Adrenal gland (tissue), 9 donors: ENCODE measurements at regions not wholly inside any gene's neighbourhood (a gene's known extent, or its start where the extent isn't known, plus 50 kb on each side); places are given as distances from the start of the nearest gene placed in this dataset.
"Not testable (repeated sequence)": the region's sequence is repeated elsewhere in the genome, so short reads cannot be mapped to it uniquely, and the experiment has no call there.

Experiments used
- DNase-seq, 7 donors: peaks; one replicate each; pipeline ENCODE4 v3.0.0-alpha.2; 2019 to 2020
- H3K27ac ChIP-seq, 5 donors: fragments of 200-600 bp; sonication (generic) in 4 of 5; 1 replicate in 3 of 5; 2 replicates in 2 of 5; pipeline versions ENCODE4 v1.5.1 to v1.8.0; 2016 to 2020; ENCODE audit warnings: mild to moderate bottlenecking in 1 of 5
- H3K27me3 ChIP-seq: fragments of 200-600 bp; 2 replicates; pipeline ENCODE4 v1.8.0; 2021
- H3K36me3 ChIP-seq, 2 donors: fragments of 200-600 bp; replicated peaks in 1 of 2; 1 replicate in 1 of 2; 2 replicates in 1 of 2; pipeline versions ENCODE4 v1.5.1 to v1.8.0; 2018 to 2022
- H3K4me1 ChIP-seq, 2 donors: fragments of 200-600 bp; replicated peaks in 1 of 2; 1 replicate in 1 of 2; 2 replicates in 1 of 2; pipeline versions ENCODE4 v1.5.1 to v1.8.0; 2018 to 2021
- H3K4me3 ChIP-seq, 4 donors: fragments of 200-600 bp; sonication (generic) in 3 of 4; one replicate each; pipeline ENCODE4 v1.5.1; 2016 to 2018
- H3K9me3 ChIP-seq, 3 donors: fragments of 200-600 bp; sonication (generic) in 1 of 3; replicated peaks in 1 of 3; 1 replicate in 2 of 3; 2 replicates in 1 of 3; pipeline versions ENCODE4 v1.5.1 to v1.8.0; 2016 to 2021
- CTCF ChIP-seq, 6 experiments: fragments of 450-650 bp in 4 of 6; fragments of 200-600 bp in 2 of 6; sonication (generic) in 1 of 6; IDR thresholded peaks; 1 replicate in 5 of 6; 2 replicates in 1 of 6; pipeline versions ENCODE4 v1.5.1 to v1.8.0; 2016 to 2021; ENCODE audit warnings: antibody characterized with exemption in 6 of 6, mild to moderate bottlenecking in 2 of 6, moderate library complexity in 1 of 6
- POLR2A ChIP-seq, 2 donors: fragments of 450-650 bp; IDR thresholded peaks; one replicate each; pipeline ENCODE4 v1.6.1; 2017; ENCODE audit warnings: antibody characterized with exemption in 2 of 2, mild to moderate bottlenecking in 2 of 2, moderate library complexity in 1 of 2
- WGBS, 4 donors: extraction: QIAGEN DNeasy Blood & Tissue Kit in 2 of 4; methylation state at CpG; one replicate each; pipeline versions ENCODE4 v1.1.5 to v1.1.7; 2013 to 2017; 5-methylcytosine and 5-hydroxymethylcytosine counted together
- intact Hi-C, 2 donors: fragments of 100-400 bp; cut with DNase I; formaldehyde crosslinking; loops; one replicate each; pipeline versions ENCODE4 v1.14.1 to v1.15.0; 2022 to 2023
- donor health status: healthy with polysubstance abuse.
- donor health status: Bipolar disorder and iron deficiency.
- donor health status: DM: yes; HTN: yes; CAD: no.
- donor health status: DM: no; HTN: no; CAD: no.
- donor health status: DM: no; HTN: no; CAD: no.

GRCh38 chr22:19661156-19661555 lies 53.1 kb upstream of the SEPTIN5 start:
- peaks cover 5 to 14% of the 10 kb centered on the region in 2 donors for H3K4me1 ChIP-seq
- peak in 1 of 7 donors; percentile 15 for DNase-seq
- TF ChIP-seq CTCF (IDR thresholded peaks at IDR 0.05) = no peak
- TF ChIP-seq POLR2A (IDR thresholded peaks at IDR 0.05) = no peak
- H3K27ac ChIP-seq = no peak overlapping the region
- H3K36me3 ChIP-seq = no peaks in the 10 kb centered on the region
- no peaks in the 10 kb centered on the region for H3K27me3 ChIP-seq
- no peaks in the 10 kb centered on the region for H3K9me3 ChIP-seq
- intact Hi-C loops = no loop called here
- H3K4me3 ChIP-seq = no peak overlapping the region

- H3K9me3 ChIP-seq, intact Hi-C loops, H3K27ac ChIP-seq, H3K36me3 ChIP-seq, H3K4me3 ChIP-seq, H3K27me3 ChIP-seq: not testable (repeated sequence)
- peaks cover 5 to 14% of the 10 kb centered on the region in 2 donors for H3K4me1 ChIP-seq
- DNase-seq = peak in 1 of 7 donors; percentile 28
- 85 to 93% (median 90%) methylated on average over 22 of the region's 22 CpGs for WGBS, 4 donors
Measured at GRCh38 chr22:19662049-19662684, 52.1 kb upstream of the SEPTIN5 start.

- H3K27ac ChIP-seq = peak overlapping the region in 1 of 5 donors; percentile 24
- H3K36me3 ChIP-seq = no peaks in the 10 kb centered on the region
- TF ChIP-seq CTCF (IDR thresholded peaks at IDR 0.05) (no peak), POLR2A (IDR thresholded peaks at IDR 0.05) (no peak)
- peak; percentile 68 to 90 (median 86) for DNase-seq
- WGBS, 4 donors = 9 to 14% (median 13%) methylated on average over 6 of the region's 6 CpGs
- intact Hi-C loops = no loop called here
- H3K27me3 ChIP-seq = no peaks in the 10 kb centered on the region
- H3K4me3 ChIP-seq = no peak overlapping the region
- H3K9me3 ChIP-seq = no peaks in the 10 kb centered on the region
- peaks cover 5 to 14% of the 10 kb centered on the region in 2 donors for H3K4me1 ChIP-seq
Measured at GRCh38 chr22:19663286-19663815, 51.0 kb upstream of the SEPTIN5 start.

GRCh38 chr22:19663821-19664355 lies 50.4 kb upstream of the SEPTIN5 start:
- Histone ChIP-seq H3K36me3 (no peaks in the 10 kb centered on the region), H3K9me3 (no peaks in the 10 kb centered on the region), H3K27me3 (no peaks in the 10 kb centered on the region), H3K4me3 (no peak overlapping the region), H3K4me1 (peaks cover 5 to 14% of the 10 kb centered on the region in 2 donors), H3K27ac (peak overlapping the region in 1 of 5 donors; percentile 24)
- intact Hi-C loops = no loop called here
- 26 to 54% (median 36%) methylated on average over 14 of the region's 14 CpGs for WGBS, 4 donors
- TF ChIP-seq CTCF (IDR thresholded peaks at IDR 0.05) (no peak), POLR2A (IDR thresholded peaks at IDR 0.05) (no peak)
- DNase-seq = peak; percentile 38 to 78 (median 68)

- Histone ChIP-seq H3K36me3 (no peaks in the 10 kb centered on the region), H3K4me1 (peaks cover 5 to 14% of the 10 kb centered on the region in 2 donors), H3K27ac (no peak overlapping the region), H3K4me3 (no peak overlapping the region), H3K9me3 (no peaks in the 10 kb centered on the region), H3K27me3 (no peaks in the 10 kb centered on the region)
- WGBS, 4 donors = 77 to 82% (median 81%) methylated on average over 2 of the region's 2 CpGs
- intact Hi-C loops = no loop called here
- no peak for TF ChIP-seq CTCF (IDR thresholded peaks at IDR 0.05)
- TF ChIP-seq POLR2A (IDR thresholded peaks at IDR 0.05) = no peak
- no peak for DNase-seq
Measured at GRCh38 chr22:19664406-19664805, 49.9 kb upstream of the SEPTIN5 start.
